ENCODE measurements at regions not wholly inside any gene's neighbourhood (a gene's known extent, or its start where the extent isn't known, plus 50 kb on each side); places are given as distances from the start of the nearest gene placed in this dataset.

DNA sequence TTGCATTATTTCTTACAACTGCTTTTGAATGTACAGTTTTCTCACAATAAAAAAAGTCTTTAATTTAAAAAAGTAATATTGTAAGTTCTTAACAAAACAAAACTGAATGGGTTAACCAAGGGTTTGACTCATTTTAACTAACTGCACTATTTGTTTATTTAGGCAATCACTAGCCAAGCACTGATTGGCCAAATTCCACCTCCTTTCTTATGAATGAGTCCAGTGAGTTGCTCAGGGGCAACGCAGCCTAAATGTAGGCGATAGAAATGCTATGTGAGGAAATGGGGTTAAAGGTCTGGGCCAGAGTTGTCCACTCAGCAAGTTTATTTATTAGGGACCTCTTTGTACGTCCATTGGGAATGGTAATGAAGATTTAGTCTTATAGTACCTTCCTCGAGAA is 89.6 kb upstream of the MAF start:
- no peak overlapping the region for H3K9ac ChIP-seq (ENCODE audit: low read depth, low read length)
- H3K4me3 ChIP-seq (ENCODE audit: low read length), result no peak overlapping the region
- no peaks in the 10 kb centered on the region for H3K36me3 ChIP-seq (ENCODE audit: insufficient read depth, low read length)
- no peaks in the 10 kb centered on the region for H3K27me3 ChIP-seq (ENCODE audit: insufficient read depth, low read length)
- no peak overlapping the region for H3K27ac ChIP-seq (ENCODE audit: low read depth, low read length)
- H3K4me1 ChIP-seq (ENCODE audit: insufficient read depth, low read length), result no peaks in the 10 kb centered on the region
- H3K9me3 ChIP-seq (ENCODE audit: insufficient read depth, low read depth, low read length), result peaks cover 3% of the 10 kb centered on the region; the same call in 1 of the 2 replicates
- over 99% methylated on average over 4 of the region's 4 CpGs for WGBS

- no peaks in the 10 kb centered on the region for H3K9me3 ChIP-seq (ENCODE audit: insufficient read depth, low read depth, low read length)
- no peak overlapping the region for H3K27ac ChIP-seq (ENCODE audit: low read depth, low read length)
- H3K36me3 ChIP-seq (ENCODE audit: insufficient read depth, low read length), result no peaks in the 10 kb centered on the region
- no peaks in the 10 kb centered on the region for H3K4me1 ChIP-seq (ENCODE audit: insufficient read depth, low read length)
- no peaks in the 10 kb centered on the region for H3K27me3 ChIP-seq (ENCODE audit: insufficient read depth, low read length)
- 90% methylated on average over 5 of the region's 6 CpGs for WGBS
- H3K9ac ChIP-seq (ENCODE audit: low read depth, low read length), result no peak overlapping the region
- H3K4me3 ChIP-seq (ENCODE audit: low read length), result no peak overlapping the region
These were observed 87.0 kb upstream of the MAF start for GRCh38 chr16:79687249-79688130.

- Histone ChIP-seq H3K27me3 (ENCODE audit: insufficient read depth, low read length) (no peaks in the 10 kb centered on the region), H3K9me3 (ENCODE audit: insufficient read depth, low read depth, low read length) (no peaks in the 10 kb centered on the region), H3K9ac (ENCODE audit: low read depth, low read length) (no peak overlapping the region), H3K4me3 (ENCODE audit: low read length) (no peak overlapping the region), H3K4me1 (ENCODE audit: insufficient read depth, low read length) (no peaks in the 10 kb centered on the region), H3K36me3 (ENCODE audit: insufficient read depth, low read length) (no peaks in the 10 kb centered on the region), H3K27ac (ENCODE audit: low read depth, low read length) (no peak overlapping the region)
- 98% methylated on average over 3 of the region's 3 CpGs for WGBS
These were observed 85.3 kb upstream of the MAF start for GRCh38 chr16:79685871-79686270.

DNA sequence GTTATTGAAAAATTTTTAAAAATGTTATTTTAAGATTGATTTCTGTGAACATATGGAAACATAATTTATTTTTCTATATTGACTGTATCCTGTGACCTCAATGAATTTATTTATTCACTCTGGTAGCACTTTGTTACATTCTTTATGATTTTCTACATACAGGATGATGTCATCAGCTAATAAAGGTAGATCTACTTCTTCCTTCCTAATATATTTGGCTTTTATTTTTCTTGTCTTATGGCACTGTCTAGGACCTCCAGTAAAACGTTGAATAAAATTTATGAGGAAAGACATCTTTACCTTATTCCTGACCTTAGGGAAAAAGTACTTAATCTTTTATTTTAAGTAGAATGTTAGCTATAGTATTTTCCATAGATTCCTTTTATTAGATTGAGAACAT is 78.8 kb upstream of the MAF start:
- no peaks in the 10 kb centered on the region for H3K4me1 ChIP-seq (ENCODE audit: insufficient read depth, low read length)
- no peak overlapping the region for H3K4me3 ChIP-seq (ENCODE audit: low read length)
- H3K27me3 ChIP-seq (ENCODE audit: insufficient read depth, low read length), result no peaks in the 10 kb centered on the region
- no peaks in the 10 kb centered on the region for H3K9me3 ChIP-seq (ENCODE audit: insufficient read depth, low read depth, low read length)
- H3K9ac ChIP-seq (ENCODE audit: low read depth, low read length), result no peak overlapping the region
- no peak overlapping the region for H3K27ac ChIP-seq (ENCODE audit: low read depth, low read length)
- no peaks in the 10 kb centered on the region for H3K36me3 ChIP-seq (ENCODE audit: insufficient read depth, low read length)
- no CpG with 5 or more reads among the region's 1 CpG for WGBS

DNA sequence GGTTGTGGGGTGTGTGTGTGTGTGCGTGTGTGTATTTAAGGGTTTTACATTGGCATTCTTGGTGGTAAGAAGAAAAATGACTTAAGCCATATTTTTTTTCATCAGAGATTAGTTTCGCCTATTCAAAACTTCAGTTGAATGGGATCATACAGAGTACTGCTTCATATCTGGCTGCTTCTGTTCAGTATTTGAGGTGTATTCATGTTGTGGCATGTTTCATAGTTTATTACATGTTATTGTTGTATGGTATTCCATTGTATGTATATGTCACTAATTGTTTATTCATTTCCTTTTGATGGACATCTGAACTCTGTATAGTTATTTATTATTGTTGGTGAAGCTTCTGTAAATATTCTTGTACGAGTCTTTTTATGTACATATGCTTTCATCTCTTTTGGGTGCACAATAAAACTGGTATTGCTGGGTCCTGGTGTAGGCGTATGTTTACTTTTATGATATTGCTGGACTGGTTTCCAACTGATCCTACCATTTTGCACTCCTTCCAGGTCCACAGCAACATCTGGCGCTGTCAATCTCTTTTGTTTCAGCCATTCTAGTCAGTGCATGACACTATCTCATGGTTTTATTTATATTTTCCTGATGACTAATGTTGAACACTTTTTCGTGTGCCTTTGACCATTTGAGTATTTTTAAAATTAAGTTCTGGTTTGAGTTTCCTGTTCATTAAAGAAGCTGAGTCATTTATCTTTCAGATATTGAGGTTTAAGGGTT is 77.4 kb upstream of the MAF start:
- 96% methylated on average over 6 of the region's 6 CpGs for WGBS
- no peak overlapping the region for H3K4me3 ChIP-seq (ENCODE audit: low read length)
- H3K27ac ChIP-seq (ENCODE audit: low read depth, low read length), result no peak overlapping the region
- no peaks in the 10 kb centered on the region for H3K4me1 ChIP-seq (ENCODE audit: insufficient read depth, low read length)
- no peak overlapping the region for H3K9ac ChIP-seq (ENCODE audit: low read depth, low read length)
- no peaks in the 10 kb centered on the region for H3K27me3 ChIP-seq (ENCODE audit: insufficient read depth, low read length)
- no peaks in the 10 kb centered on the region for H3K9me3 ChIP-seq (ENCODE audit: insufficient read depth, low read depth, low read length)
- no peaks in the 10 kb centered on the region for H3K36me3 ChIP-seq (ENCODE audit: insufficient read depth, low read length)

GRCh38 chr16:79673635-79674034 is 73.1 kb upstream of the MAF start:
- H3K4me1 ChIP-seq (ENCODE audit: insufficient read depth, low read length), result no peaks in the 10 kb centered on the region
- 89% methylated on average over 3 of the region's 3 CpGs for WGBS
- H3K27ac ChIP-seq (ENCODE audit: low read depth, low read length), result no peak overlapping the region
- H3K27me3 ChIP-seq (ENCODE audit: insufficient read depth, low read length), result no peaks in the 10 kb centered on the region
- H3K9ac ChIP-seq (ENCODE audit: low read depth, low read length), result no peak overlapping the region
- H3K9me3 ChIP-seq (ENCODE audit: insufficient read depth, low read depth, low read length), result peaks cover 15% of the 10 kb centered on the region
- H3K36me3 ChIP-seq (ENCODE audit: insufficient read depth, low read length), result no peaks in the 10 kb centered on the region
- H3K4me3 ChIP-seq (ENCODE audit: low read length), result no peak overlapping the region

GRCh38 chr16:79672524-79672923 is 72.0 kb upstream of the MAF start:
- Histone ChIP-seq H3K9ac (ENCODE audit: low read depth, low read length) (no peak overlapping the region), H3K9me3 (ENCODE audit: insufficient read depth, low read depth, low read length) (peaks cover 20% of the 10 kb centered on the region), H3K36me3 (ENCODE audit: insufficient read depth, low read length) (no peaks in the 10 kb centered on the region), H3K4me3 (ENCODE audit: low read length) (no peak overlapping the region), H3K27me3 (ENCODE audit: insufficient read depth, low read length) (no peaks in the 10 kb centered on the region), H3K4me1 (ENCODE audit: insufficient read depth, low read length) (no peaks in the 10 kb centered on the region), H3K27ac (ENCODE audit: low read depth, low read length) (no peak overlapping the region)
- 88% methylated on average over 2 of the region's 2 CpGs for WGBS

- Histone ChIP-seq H3K36me3 (ENCODE audit: insufficient read depth, low read length) (no peaks in the 10 kb centered on the region), H3K27ac (ENCODE audit: low read depth, low read length) (no peak overlapping the region), H3K9ac (ENCODE audit: low read depth, low read length) (no peak overlapping the region), H3K9me3 (ENCODE audit: insufficient read depth, low read depth, low read length) (peaks cover 20% of the 10 kb centered on the region), H3K4me1 (ENCODE audit: insufficient read depth, low read length) (no peaks in the 10 kb centered on the region), H3K27me3 (ENCODE audit: insufficient read depth, low read length) (no peaks in the 10 kb centered on the region), H3K4me3 (ENCODE audit: low read length) (no peak overlapping the region)
- WGBS, result 86% methylated on average over 3 of the region's 4 CpGs
These were observed 68.0 kb upstream of the MAF start for GRCh38 chr16:79668502-79668901.

DNA sequence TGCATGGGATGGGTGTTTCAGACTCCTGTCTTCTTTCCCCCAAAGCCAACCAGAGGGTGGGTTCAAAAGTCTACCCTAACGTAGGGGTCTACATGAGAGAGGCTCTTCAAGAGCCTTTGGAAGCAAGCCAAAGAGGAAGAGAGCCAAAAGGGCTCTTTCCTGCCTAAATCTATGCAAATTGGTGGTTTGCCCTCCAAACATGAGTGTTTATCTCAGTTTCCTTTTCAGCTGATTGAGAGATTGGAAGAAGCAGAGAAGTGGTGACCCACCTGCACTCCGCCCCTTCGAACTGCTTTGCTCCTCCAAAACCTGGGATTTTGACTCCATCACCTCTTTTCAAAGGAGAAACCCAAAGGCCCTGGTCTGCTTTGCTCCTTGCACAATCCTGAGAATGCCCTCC is 65.4 kb upstream of the MAF start:
- H3K4me3 ChIP-seq (ENCODE audit: low read length), result no peak overlapping the region
- H3K4me1 ChIP-seq (ENCODE audit: insufficient read depth, low read length), result no peaks in the 10 kb centered on the region
- no peaks in the 10 kb centered on the region for H3K27me3 ChIP-seq (ENCODE audit: insufficient read depth, low read length)
- no peak overlapping the region for H3K27ac ChIP-seq (ENCODE audit: low read depth, low read length)
- no peak overlapping the region for H3K9ac ChIP-seq (ENCODE audit: low read depth, low read length)
- WGBS, result 94% methylated on average over 3 of the region's 3 CpGs
- peaks cover 20% of the 10 kb centered on the region for H3K9me3 ChIP-seq (ENCODE audit: insufficient read depth, low read depth, low read length)
- H3K36me3 ChIP-seq (ENCODE audit: insufficient read depth, low read length), result no peaks in the 10 kb centered on the region

DNA sequence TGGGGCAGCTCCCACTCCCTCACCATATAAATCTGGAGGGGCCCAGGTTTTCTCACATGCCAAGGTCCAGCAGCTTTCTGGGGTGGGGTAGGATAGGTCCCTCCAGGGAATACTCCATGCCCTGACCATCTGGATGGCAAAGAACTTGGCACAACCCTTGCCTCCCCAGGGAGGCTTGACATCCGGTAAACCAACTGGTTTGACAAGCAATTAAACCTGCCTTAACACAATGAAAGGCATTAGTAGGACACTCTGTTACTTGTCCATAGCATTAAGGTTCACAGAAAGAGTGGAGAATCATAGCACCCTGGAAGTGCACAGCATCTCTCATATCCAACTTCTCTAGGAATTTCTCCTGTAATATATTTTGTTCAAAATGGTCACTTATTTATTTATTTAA is 63.9 kb upstream of the MAF start:
- H3K4me1 ChIP-seq (ENCODE audit: insufficient read depth, low read length), result no peaks in the 10 kb centered on the region
- no peak overlapping the region for H3K4me3 ChIP-seq (ENCODE audit: low read length)
- WGBS, result 100% methylated on average over 1 of the region's 1 CpG
- H3K9ac ChIP-seq (ENCODE audit: low read depth, low read length), result no peak overlapping the region
- H3K36me3 ChIP-seq (ENCODE audit: insufficient read depth, low read length), result no peaks in the 10 kb centered on the region
- no peaks in the 10 kb centered on the region for H3K27me3 ChIP-seq (ENCODE audit: insufficient read depth, low read length)
- H3K27ac ChIP-seq (ENCODE audit: low read depth, low read length), result no peak overlapping the region
- H3K9me3 ChIP-seq (ENCODE audit: insufficient read depth, low read depth, low read length), result peaks cover 15% of the 10 kb centered on the region

- H3K9ac ChIP-seq (ENCODE audit: low read depth, low read length), result no peak overlapping the region
- 95% methylated on average over 5 of the region's 5 CpGs for WGBS
- no peak overlapping the region for H3K4me3 ChIP-seq (ENCODE audit: low read length)
- no peak overlapping the region for H3K27ac ChIP-seq (ENCODE audit: low read depth, low read length)
- no peaks in the 10 kb centered on the region for H3K4me1 ChIP-seq (ENCODE audit: insufficient read depth, low read length)
- peaks cover 4% of the 10 kb centered on the region for H3K9me3 ChIP-seq (ENCODE audit: insufficient read depth, low read depth, low read length)
- no peaks in the 10 kb centered on the region for H3K27me3 ChIP-seq (ENCODE audit: insufficient read depth, low read length)
- no peaks in the 10 kb centered on the region for H3K36me3 ChIP-seq (ENCODE audit: insufficient read depth, low read length)
These were observed 62.3 kb upstream of the MAF start for GRCh38 chr16:79662669-79663313.
